OCI-M2 (cell line): ENCODE measurements at regions not wholly inside any gene's neighbourhood (a gene's known extent, or its start where the extent isn't known, plus 50 kb on each side); places are given as distances from the start of the nearest gene placed in this dataset.
"Not testable (repeated sequence)": the region's sequence is repeated elsewhere in the genome, so short reads cannot be mapped to it uniquely, and the experiment has no call there.

ENCODE experiments used
- DNase-seq: peaks from one replicate; lab custom pipeline; 2025; ENCODE audit not compliant: unreplicated experiment; lab: John Stamatoyannopoulos, UW

DNA sequence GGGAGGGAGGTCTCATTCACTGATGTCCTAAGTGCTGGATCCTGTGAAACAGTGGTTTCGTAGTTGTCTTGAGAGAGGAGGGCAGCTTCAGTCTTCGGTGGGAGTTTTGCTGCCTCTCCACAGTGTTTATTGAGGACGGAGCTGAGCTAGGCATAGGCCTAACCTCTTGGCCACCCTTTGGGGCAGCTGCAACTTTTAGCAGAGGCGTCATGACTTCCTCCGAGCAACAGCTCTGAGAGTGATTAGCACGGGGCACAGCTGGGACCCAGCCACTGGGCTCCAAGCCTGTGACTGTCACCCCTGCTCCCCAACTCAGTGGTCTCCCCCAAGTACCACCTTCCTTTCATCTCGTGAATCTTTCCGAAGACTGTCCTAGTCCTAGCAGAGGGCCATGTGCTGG lies 139.9 kb upstream of the NCOR2 start:
- DNase-seq = no peak

DNA sequence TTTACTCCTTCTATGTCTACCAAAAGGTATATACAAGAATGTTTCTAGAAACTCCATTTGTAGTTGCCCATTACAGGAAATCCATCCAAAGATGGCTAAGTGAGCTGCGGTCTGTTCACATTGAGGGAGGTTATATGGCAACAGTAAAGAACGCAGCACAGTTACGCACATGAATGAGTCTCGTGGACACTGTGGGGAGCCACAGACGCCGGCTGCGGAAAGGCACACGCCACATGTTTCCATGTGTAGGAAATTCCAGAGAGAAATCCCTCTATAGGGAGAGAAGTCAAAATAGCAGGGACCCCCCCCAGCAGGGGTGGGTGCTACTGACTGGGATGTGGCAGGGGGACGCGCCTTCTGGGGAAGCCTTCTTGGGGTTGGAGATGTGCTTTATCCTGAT lies 139.0 kb upstream of the NCOR2 start:
- DNase-seq = no peak

DNA sequence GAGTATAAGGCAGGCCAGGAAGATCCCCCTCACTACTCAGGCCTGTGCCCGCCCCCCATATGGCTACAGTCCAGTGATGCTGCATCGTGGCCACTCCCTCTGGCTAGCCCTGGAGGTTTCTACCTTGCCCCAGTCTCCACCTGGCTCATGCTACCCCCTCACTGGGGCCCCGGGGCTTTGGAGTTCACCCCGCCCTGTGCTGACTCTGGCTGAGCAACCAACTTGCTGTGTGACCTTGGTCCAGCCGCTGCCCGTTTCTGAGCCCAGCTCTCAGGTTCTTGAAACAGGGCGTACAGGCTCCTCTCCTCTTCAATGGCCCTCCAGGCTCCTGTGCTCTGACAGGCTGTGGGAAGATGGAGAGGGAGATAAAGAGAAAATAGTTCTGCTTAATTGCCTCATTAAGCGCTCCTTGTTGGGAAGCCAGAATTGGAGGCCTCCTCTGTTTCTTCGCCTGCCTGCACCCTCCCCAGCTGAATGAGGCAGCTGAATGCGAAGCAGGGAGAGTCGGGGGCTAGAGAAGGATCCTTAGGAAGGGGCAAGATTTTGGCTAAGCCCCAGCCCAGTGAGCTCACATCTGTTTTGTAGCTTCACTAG lies 138.2 kb upstream of the NCOR2 start:
- no peak for DNase-seq

DNA sequence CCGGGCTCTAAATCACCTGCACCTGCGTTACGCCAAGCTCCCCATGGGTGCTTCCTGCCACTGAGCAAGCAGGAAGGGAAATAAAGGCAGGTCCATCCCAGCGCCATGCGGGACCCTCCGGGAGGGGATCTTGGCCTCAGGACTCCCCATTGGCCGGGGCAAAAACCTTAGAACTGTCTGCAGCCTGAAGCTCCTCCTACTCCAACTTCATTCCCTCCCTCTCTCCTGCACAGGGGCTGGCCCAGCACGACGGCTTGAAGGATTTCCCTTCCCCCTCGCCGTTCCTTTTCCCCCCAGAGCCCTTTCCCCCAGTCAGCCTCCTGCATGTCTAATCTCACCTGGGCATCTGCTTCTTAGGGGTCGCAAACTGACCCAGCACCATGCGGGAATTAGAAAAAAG lies 137.2 kb upstream of the NCOR2 start:
- DNase-seq = no peak

DNA sequence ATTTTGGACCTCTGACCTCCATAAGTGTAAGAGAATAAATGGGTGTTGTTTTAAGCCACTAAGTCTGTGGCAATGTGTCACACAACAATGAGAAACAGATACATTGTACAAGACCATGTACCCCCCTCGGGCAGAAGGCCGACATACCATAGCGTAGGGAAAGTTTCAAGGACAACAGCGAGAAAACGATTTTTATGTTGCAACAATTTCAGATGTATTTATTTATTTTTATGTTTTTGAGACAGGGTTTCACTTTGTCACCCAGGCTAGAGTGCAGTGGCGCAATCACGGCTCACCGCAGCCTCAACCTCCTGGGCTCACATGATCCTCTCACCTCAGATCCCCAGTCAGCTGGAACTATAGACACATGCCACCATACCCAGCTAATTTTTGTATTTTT lies 136.4 kb upstream of the NCOR2 start:
- no peak for DNase-seq

DNA sequence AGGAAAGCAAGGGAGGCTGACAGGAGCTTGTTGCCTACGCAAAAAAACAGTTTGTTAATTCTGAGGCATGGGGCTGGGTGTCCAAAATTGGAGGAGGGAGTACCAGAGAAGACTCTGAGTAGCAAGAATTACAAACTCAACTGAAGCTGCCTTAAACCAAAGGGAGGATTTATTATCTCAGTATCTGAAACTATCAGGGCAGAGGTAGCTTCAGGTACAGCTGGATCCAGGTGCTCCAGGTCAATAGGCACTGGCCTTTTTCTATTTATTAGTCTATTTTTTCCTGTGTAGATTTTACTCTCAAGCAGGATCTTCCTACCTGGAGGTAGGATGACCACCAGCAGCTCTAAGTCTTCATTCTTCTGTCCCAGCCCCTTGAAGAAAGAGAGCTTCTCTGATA lies 135.3 kb upstream of the NCOR2 start:
- DNase-seq = no peak

DNA sequence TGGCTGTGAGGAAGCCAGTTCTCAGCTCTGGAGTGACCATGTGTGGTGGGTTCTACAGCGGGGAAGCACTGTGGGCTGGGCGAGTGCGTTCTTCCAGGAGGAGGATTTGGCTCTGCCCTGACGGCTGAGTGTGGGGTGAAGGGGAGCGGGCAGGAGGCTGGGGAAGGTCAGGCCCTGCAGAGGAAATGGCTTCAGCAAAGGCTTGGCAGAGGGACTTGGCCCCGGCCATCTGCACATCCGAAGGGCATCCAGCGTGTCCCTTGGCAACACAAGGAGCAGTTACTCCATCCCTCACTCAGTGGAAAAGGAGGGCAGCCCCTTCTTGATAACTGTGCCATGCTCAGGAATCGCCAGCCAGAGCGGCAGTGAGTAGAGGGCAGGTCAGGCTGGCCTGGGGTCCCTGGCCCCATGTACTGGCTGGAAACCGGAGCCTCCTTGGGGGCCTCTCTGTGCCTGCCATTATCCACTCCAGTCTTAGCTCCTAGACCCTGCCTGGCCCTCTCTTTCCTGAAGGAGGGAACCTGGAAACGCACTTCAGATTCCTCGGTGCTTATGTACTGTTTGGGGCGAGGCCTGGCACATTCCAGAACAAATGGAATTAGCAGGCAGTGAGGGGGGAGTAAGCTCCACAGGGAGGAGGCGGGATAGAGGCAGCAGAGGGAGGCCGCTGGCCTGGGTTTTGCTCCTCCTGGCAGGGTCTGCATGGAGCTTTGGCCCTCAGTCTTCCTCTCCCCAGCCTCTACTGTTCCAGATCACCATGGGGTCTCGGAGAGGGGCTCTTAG lies 133.6 kb upstream of the NCOR2 start:
- DNase-seq = no peak

DNA sequence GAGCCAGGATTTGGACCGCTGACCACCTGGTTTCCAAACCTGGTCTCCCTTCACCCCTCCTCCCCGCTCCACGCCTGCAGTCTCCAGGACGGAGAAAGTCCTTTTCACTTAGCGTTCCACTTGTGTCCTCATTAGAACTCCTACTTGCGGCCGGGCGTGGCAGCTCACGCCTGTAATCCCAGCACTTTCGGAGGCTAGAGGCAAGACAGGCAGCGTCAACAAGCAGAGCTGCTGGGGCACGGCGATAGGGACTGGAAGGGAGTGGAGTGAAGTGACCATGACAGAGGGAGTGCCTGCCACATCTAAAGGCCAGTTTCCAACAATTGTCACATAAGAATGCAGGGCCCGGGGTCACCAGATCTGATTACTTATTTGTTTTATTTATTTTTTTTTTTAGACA lies 132.5 kb upstream of the NCOR2 start:
- no peak for DNase-seq

DNA sequence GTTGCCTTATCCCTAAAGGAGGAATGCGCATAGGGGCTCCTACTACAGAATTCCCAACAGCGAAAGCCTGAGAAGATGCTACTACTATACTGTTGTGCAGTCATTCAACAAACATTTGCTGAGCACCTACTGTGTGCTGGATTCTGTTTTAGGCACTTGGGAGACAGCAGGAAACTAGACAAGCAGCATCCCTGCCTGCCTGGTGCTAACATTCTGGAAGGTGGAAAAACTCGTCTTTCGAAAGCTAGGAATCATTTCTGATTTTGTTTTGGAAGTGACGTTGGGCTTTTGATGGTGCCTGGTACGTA lies 131.5 kb upstream of the NCOR2 start:
- DNase-seq = no peak

DNA sequence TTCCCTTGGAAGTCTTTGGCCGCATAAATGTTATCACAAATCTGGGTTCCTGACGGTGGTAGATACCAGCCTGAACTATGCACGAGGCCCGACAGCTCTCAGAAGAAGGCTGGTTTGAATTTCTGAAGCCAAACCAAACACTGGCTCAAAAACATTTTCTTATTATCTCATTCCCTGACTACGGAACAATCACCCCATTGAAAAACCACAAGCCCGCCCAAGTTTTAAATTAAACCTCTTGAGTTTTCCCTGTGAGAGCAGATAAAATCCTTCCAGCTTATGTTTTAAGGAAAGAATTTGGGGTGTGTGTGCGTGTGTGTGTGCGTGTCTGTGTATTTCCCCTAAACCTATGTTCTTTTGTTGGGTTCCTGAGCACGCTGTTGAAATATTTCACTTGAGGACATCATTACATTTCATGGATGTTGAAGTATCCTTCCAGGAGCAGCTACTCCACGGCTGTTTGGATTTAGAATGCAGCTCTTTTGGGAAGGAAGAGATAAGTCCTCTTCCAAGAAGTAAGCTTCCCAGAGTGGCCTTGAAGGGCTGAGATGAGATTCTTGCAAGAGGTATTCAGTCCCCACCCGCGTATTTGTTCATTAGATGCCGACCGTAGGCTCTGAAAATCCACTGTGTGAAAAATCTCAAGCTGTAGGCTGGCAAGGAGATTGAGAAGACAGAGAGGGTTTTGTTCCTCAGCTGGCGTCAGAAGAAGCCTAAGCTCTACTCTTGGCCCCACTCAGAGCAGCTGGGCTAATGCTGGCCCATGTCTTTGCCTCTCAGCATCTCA lies 131.0 kb upstream of the NCOR2 start:
- DNase-seq = no peak

DNA sequence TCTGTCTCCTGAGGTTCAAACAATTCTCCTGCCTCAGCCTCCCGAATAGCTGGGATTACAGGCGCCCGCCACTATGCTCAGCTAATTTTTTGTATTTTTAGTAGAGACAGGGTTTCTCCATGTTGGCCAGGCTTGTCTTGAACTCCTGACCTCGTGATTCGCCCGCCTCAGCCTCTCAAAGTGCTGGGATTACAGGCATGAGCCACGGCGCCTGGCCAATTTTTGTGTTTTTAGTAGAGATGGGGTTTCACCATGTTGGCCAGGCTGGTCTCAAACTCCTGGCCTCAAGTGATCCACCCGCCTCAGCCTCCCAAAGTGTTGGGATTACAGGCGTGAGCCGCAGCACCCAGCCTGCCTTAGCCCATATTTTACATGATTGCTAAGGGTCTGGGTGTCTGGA lies 130.3 kb upstream of the NCOR2 start:
- DNase-seq = not testable (repeated sequence)

DNA sequence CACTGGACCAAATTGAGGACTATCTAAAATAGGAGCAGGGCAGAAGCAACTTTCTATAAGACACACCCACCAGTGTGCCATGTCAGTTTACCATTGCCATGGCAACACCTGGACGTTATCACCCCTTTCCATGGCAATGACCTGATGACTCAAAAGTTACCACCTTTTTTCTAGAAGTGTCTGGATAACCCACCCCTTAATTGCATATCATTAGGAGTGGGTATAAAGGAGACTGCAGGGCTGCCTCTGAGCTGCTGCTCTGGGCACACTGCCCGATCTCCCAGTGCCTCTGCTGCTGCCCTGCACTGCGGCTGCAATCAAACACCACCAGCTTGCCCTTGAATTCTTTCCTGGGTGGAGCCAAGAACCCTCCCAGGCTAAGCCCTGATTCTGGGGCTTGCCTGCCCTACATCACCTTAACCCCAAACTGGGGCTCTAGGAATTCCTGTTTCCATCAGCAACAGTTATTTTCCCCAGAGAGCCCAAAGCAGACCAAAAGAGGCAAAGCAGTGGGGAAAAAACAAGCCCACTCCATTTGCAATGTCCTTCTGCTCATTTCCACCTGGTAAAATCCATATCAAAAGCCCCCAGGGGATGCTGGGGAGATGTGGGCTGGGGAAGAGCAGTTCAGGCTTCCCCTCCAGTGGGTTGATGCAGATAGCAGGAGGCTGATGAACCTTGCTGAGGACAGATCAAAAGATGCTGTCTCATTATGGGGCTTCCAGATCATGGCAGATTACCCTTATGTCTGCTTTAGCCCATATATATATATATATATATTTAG lies 129.5 kb upstream of the NCOR2 start:
- no peak for DNase-seq

DNA sequence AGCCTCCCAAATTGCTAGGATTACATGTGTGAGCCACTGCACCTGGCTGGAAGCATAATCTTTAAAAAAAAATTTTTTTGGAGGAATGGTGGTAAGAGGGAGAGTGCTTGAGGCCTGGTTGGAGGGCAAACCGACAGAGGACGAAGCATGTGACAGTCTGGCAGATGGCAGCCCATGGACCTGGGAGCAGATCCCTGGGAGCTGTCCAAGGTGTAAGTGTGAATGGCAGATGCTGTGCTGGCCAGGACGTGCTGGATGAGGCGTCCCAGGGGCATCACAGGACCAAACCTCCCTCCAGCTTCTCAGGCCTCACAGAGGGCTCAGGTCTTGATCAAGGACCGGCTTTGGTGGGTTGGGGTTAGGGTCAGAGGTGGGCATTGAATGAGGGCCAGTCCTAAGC lies 128.4 kb upstream of the NCOR2 start:
- DNase-seq = no peak

DNA sequence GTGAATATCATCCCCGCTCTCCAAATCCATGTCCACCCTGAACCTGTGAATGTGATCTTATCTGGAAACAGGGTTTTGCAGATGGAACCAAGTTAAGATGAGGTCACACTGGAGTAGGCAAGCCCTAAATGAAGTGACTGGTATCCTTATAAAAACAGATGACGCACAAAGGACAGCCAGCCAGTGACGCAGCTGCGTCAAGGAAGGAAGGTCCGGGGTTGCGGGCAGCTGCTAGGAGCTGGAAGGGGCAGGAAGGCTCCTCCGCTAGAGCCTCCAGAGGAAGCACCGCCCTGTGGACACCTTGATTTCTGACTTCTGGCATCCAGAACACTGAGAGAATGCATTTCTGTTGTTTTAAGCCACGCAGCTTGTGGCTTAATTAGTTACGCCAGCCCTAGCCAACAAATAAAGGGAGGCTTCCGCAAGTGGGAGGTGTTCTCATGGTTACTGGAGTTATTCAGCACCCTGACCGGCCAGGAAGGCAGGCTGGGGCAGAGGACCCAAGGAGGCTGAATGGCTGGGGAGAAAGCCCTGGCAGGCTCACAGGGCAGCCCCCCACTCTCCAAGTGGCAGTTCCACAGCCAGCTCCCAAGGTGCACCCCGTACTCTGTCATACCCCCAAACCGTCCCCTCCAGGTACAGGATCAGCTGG lies 127.6 kb upstream of the NCOR2 start:
- DNase-seq = no peak

DNA sequence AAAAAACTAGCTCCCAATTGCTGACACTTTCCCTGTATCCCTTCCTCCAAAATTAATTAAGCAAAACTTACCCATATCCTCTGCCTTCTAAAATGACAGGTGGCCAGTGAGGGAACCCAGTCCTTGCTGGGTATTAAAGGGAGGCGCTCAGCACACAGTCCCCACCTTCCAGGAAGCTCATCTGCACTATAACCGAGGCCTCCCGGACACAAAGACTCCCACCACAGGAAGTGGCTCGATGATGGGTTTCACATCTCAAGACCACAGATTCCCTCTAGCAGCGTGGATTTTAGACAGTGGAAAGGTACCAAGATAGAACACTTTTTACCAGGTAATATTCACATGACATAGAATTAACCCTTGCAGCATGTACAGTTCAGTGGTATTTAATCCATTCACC lies 126.8 kb upstream of the NCOR2 start:
- DNase-seq = no peak

DNA sequence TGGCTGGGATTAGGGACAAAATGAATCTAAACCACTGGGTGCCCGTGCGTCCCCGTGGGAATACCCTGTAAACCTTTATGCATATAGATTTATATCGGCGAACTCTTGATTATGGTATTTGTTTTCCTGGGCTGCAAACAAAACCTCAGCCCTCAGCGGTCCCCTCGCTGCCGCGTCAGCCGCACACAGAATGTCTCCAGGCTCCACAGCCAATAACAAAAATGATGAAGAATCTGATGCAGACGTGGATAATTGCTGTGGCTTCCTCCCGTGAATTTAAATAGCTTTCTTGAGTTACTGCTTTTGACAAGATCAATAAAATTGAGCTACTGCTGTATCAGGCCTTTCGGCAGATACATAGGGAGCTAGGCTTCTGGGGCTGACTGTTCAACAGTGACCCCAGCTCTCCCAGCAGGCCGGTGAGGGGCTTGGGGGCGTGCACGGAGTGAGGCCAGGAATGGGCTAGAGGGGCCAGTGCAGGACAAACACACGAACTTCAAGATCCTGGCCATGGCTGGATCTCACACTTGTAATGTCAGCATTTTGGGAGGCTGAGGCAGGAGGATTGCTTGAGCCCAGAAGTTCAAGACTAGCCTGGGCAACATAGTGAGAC lies 125.8 kb upstream of the NCOR2 start:
- DNase-seq = no peak

DNA sequence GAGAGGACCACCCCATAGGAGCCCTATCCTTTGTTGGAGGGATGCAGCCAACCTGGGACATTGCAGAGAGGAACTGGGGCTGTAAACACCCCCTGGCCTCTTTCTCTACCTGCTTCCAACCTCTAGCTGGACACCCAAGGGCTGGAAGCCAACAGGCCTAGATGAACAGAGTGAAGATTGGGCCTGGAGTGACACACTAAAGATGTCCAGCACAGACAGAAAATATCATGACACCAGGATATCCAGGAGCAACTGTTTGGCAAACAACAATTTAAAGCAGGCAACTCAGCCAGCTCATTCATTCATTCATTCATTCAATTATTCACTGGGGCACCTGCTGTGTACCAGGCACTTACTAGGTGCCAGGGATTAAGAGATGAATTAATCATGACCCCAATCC lies 125.0 kb upstream of the NCOR2 start:
- no peak for DNase-seq

DNA sequence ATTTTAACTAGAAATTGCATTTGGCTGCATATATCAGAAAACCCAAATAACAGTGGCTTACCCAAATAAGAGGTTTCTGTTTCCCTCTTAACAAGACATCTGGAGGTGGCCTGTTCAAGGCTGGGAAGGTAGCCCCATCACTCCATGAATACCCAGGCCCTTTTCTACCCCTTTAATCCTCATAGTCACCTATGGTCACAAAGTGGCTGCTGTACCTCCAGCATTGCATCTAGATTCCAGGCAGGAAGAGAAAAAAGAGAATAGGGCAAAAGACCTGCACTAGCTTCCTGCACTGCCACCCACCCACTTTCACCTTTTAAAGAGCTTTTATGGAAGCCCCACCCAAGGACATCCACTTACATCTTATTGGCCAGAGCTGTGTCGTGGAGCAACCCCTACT lies 124.0 kb upstream of the NCOR2 start:
- no peak for DNase-seq

DNA sequence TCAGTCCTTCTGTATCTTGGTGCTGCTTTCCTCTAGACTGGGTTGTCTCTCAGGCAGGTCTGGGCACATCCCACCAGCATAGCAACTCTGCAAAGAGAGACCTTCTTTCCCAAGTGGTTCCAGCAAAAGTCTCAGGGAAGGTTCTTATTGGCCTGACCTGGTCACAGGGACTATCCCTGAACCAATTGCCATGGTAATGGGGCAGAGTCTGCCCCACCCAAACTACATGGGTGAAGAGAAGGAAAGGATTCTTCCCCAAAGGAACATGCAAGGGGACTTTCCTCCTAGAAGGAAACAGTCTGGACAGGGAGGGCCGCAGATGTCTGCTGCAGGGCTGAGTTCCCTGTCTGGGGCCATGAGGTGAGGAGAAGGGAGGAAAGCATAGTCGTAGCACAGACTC lies 122.2 kb upstream of the NCOR2 start:
- no peak for DNase-seq

DNA sequence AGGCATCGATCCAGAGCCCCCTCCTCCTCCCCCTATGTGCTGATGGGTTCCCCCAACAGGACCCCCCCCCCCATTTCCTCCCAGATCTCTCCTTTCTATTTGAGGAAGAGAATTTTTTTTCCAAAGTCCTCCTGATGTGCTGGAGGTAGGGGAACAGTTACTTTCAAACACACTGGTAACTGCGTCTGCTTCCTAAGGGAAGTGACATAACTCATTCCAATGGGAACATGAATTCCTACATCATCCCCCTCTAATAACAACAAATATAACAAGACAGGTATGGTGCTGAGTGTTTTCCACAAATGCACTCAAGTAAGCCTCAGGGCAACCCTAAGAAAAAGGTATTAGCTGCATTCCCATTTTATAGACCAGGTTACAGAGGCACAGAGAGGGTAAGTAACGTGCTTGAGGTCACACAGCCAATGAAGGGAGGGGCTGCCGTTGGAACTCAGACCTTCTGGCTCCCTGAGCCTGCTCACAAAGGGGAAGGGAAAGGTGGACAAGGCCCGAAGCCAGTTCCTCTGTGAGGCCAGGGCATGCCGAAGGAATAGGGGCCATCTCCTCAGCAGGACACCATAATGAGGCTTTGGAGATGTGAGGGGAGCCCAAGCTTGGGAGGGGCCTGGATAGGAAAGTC lies 121.1 kb upstream of the NCOR2 start:
- no peak for DNase-seq
